Subcutaneous abdominal adipose tissue (tissue), 5 donors: ENCODE measurements at regions not wholly inside any gene's neighbourhood (a gene's known extent, or its start where the extent isn't known, plus 50 kb on each side); places are given as distances from the start of the nearest gene placed in this dataset.
A peak's percentile ranks its signal among the peaks of the same experiment; 100 is the strongest.
"Not testable (repeated sequence)": the region's sequence is repeated elsewhere in the genome, so short reads cannot be mapped to it uniquely, and the experiment has no call there.

ENCODE experiments used
- H3K27ac ChIP-seq: one replicate; pipeline ENCODE4 v1.7.0; 2013; ENCODE audit warnings: low read depth, mild to moderate bottlenecking, inconsistent platforms, low read length, moderate library complexity
- H3K27me3 ChIP-seq, 5 donors: one replicate each; pipeline ENCODE4 v1.7.0; 2013; ENCODE audit warnings: low read length in 5 of 5, inconsistent platforms in 1 of 5; ENCODE audit not compliant: control insufficient read depth in 5 of 5, insufficient read depth in 4 of 5
- H3K36me3 ChIP-seq, 5 donors: one replicate each; pipeline ENCODE4 v1.7.0; 2013; ENCODE audit warnings: low read length in 5 of 5; ENCODE audit not compliant: control insufficient read depth in 5 of 5, insufficient read depth in 5 of 5
- H3K4me1 ChIP-seq, 5 donors: one replicate each; pipeline ENCODE4 v1.7.0; 2013; ENCODE audit warnings: low read length in 5 of 5, mild to moderate bottlenecking in 3 of 5, moderate library complexity in 1 of 5; ENCODE audit not compliant: control insufficient read depth in 5 of 5, insufficient read depth in 5 of 5
- H3K4me3 ChIP-seq, 5 donors: one replicate each; pipeline ENCODE4 v1.7.0; 2013; ENCODE audit warnings: low read length in 5 of 5, low read depth in 1 of 5
- H3K9ac ChIP-seq, 5 donors: one replicate each; pipeline ENCODE4 v1.7.0; 2013; ENCODE audit warnings: low read length in 5 of 5, mild to moderate bottlenecking in 4 of 5, moderate library complexity in 3 of 5
- H3K9me3 ChIP-seq, 5 donors: one replicate each; pipeline ENCODE4 v1.7.0; 2013; ENCODE audit warnings: low read length in 5 of 5; ENCODE audit not compliant: control insufficient read depth in 5 of 5
- donor health status: healthy.
- donor health status: healthy.
- donor health status: healthy.
- donor health status: healthy.
- donor health status: healthy.

DNA sequence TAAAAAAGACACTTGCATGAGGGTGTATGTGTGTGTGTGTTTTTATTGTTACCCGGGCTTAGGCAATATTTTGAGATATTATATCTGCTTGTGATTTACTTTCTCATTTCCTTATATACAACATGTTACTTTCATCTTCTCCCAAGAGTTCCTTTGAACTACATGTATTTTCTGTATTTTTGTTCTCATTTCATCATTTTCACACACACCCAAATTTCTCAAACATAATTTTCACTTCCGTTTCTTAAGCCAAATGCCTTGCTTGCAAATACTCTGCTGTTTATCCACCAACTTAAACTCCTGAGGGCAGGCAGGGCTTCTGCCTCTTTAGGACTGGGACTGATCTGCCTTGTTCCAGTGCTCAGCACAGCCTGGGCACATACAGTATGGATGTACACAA lies 69.3 kb upstream of the FYN start:
- no peaks in the 10 kb centered on the region for H3K36me3 ChIP-seq
- no peak overlapping the region for H3K9ac ChIP-seq
- H3K4me1 ChIP-seq: peaks cover 0 to 26% (median 5%) of the 10 kb centered on the region in 5 donors
- H3K27ac ChIP-seq: no peak overlapping the region
- no peak overlapping the region for H3K4me3 ChIP-seq
- H3K9me3 ChIP-seq: peaks cover 0 to 4% (median 0%) of the 10 kb centered on the region in 5 donors
- no peaks in the 10 kb centered on the region for H3K27me3 ChIP-seq

DNA sequence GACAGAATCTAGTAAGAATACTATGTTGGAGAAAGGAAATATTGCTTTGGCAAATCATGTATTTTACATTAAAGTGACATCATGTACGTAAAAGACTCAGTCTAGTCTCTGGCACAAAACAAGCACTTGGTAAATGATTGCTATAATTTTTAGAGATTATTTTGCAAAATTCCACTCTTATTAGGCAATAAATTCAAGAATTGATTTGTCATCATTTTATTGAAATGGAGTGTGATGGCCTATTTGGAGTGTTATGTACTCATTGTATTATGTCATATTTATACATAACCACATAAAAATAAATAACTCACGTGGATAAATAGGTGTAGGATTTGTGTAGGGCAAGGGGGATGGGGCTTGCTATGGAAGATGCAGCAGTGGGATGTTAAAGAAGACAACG lies 70.0 kb upstream of the FYN start:
- Histone ChIP-seq H3K9ac (peak overlapping the region in 1 of 5 donors; percentile 12), H3K4me1 (peaks cover 0 to 26% (median 5%) of the 10 kb centered on the region in 5 donors), H3K9me3 (peaks cover 0 to 4% (median 0%) of the 10 kb centered on the region in 5 donors), H3K4me3 (no peak overlapping the region), H3K27ac (no peak overlapping the region), H3K36me3 (no peaks in the 10 kb centered on the region), H3K27me3 (no peaks in the 10 kb centered on the region)

DNA sequence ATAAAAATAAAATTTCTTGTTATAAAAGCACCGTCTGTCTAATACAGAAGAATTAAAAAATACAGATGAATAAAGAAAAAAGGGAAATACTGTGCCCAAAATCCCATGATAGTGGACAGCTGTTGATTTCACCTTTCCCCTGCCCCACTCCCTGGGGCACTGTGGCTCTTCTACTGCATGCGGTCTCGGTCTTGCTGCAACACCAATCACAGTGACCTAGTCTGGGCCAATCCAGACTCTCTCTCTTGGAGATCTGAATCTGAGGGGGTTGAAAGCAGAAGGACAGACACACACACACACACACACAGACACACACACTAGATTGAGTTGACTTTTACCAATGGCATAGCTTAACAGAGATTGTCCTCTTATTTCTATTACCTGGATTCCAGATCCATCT lies 70.5 kb upstream of the FYN start:
- Histone ChIP-seq H3K9ac (peak overlapping the region in 1 of 5 donors; percentile 12), H3K27me3 (no peaks in the 10 kb centered on the region), H3K9me3 (peaks cover 0 to 4% (median 0%) of the 10 kb centered on the region in 5 donors), H3K4me1 (peaks cover 0 to 26% (median 5%) of the 10 kb centered on the region in 5 donors), H3K36me3 (no peaks in the 10 kb centered on the region), H3K4me3 (no peak overlapping the region), H3K27ac (no peak overlapping the region)

DNA sequence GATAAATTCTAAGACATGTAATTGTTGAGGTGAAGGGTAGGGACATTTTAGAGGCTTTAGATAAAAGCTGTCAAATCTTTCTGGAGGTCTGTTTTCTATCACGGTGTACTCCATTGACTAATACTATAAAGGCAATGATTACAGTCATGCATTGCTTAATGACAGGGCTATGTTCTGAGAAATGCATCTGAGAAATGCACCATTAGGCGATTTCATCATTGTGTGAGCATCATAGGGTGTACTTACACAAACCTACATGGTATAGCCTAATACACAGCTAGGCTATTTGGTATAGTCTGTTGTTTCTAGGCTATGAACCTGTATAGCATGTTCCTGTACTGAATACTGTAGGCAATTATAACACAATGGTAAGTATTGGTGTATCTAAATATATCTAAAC lies 71.3 kb upstream of the FYN start:
- Histone ChIP-seq H3K4me3 (no peak overlapping the region), H3K27ac (no peak overlapping the region), H3K4me1 (peaks cover 0 to 26% (median 5%) of the 10 kb centered on the region in 5 donors), H3K27me3 (no peaks in the 10 kb centered on the region), H3K36me3 (no peaks in the 10 kb centered on the region), H3K9me3 (peaks cover 0 to 4% (median 0%) of the 10 kb centered on the region in 5 donors), H3K9ac (no peak overlapping the region)

DNA sequence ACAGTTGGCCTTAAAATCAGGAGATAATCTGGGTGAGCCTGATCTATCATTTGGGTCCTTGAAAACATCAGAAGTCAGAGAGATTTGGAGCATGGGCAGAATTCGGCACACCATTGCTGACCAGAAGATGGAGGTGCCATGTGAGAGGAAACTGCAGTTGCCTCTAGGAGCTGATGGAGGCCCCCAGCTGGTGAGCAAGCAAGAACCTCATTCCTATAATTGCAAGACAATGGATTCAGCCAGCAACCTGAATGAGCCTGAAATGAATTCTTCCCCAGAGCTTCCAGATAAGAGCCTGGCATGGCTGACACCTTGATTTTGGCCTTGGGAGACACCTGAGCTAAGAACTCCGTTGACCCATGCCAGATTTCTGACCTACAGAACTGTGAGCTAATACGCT lies 76.3 kb upstream of the FYN start:
- Histone ChIP-seq H3K4me1 (peaks cover 0 to 14% (median 9%) of the 10 kb centered on the region in 5 donors), H3K27ac (no peak overlapping the region), H3K4me3 (no peak overlapping the region), H3K9ac (no peak overlapping the region), H3K27me3 (no peaks in the 10 kb centered on the region), H3K9me3 (no peaks in the 10 kb centered on the region), H3K36me3 (no peaks in the 10 kb centered on the region)

DNA sequence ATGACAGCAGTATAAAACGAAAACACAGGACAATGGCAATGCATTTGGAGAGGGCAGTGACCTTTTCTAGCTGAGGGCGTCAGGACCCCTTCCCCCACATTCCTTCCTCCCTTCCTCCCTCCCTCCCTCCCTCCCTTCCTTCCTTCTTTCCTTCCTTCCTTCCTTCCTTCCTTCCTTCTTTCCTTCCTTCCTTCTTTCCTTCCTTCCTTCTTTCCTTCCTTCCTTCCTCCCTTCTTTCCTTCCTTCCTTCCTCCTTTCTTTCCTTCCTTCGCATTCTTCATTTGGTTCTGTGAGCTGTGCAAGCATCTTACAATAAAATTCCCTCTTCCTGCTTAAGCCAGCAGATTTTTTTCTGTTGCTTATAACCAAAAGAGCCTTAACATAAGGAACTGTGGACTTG lies 76.7 kb upstream of the FYN start:
- H3K27ac ChIP-seq: not testable (repeated sequence)

DNA sequence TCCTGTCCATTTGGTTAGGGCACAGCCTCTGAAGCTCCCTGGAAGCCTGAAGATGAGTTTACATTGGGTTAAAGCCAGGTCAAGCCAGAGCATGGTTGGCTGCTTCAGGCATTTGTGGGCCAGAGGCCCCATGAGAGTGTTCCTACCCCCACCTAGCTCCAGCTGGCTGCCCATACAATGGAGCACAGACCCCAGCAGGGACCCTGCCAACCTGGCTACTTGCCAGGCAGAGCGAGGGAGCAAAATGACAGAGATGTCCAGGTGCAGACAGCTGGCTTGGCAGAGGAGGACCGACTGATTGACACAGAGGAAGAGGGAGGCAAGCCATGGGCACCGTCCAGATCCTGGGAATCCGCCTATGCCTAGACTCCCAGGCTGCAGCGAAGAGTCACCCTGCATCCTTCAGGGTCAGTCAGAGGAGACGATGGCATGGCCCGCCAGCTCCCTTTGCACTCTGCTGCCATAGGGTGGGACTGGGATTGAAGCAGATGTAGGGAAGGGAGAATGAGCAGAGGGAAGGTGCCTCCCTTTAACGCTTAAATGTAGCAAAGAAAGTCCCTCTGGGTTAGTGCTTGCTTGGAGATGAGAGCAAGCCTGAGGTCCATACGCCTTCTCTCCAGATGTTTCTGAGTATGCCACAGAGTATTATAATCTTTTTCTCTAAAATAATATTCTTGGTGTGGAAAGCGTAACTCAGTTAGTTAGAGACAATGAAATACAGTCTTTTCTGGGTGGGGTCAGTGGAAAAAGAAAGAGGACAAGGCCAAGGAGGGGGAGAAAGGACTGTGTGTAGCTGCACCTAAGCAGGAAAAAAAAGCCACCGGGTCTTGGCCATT lies 77.6 kb upstream of the FYN start:
- no peak overlapping the region for H3K4me3 ChIP-seq

More for the DNA sequence above, 76.7 kb upstream of the FYN start:
- peaks cover 0 to 14% (median 9%) of the 10 kb centered on the region in 5 donors for H3K4me1 ChIP-seq
- not testable (repeated sequence) for H3K27me3 ChIP-seq, H3K9me3 ChIP-seq, H3K36me3 ChIP-seq, H3K4me3 ChIP-seq, H3K9ac ChIP-seq

DNA sequence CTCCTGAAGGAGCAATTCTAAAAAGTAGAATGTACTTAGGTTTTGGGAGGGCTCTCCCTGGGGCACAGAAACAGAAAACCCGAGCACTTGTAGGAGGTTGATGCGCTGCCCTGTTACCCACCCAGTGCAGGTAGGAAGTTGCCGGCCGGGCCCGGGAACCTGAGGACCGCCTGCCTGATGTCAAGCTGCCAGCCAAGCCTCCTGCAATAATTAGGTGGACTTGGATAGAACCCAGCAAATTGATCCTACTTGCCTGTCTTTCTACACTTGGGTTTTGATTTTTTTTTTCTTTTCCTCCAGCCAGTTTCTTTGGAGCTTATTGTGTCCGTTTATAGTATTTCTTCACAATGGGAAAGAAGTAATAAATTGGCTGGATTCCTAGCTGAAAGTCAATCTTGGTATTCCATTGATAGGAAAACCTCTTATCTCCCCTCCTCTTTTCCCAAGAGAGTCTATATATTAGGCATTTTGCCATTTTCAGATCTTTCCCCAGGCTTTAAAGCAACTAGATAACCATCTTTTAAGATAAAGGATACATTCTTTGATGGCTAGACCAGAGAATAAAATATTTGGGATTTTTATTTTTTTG lies 78.3 kb upstream of the FYN start:
- Histone ChIP-seq H3K4me3 (no peak overlapping the region), H3K36me3 (no peaks in the 10 kb centered on the region), H3K27ac (no peak overlapping the region), H3K27me3 (peaks cover 0 to 3% (median 0%) of the 10 kb centered on the region in 5 donors), H3K9me3 (no peaks in the 10 kb centered on the region), H3K4me1 (peaks cover 0 to 14% (median 9%) of the 10 kb centered on the region in 5 donors), H3K9ac (no peak overlapping the region)

More for the DNA sequence above, 77.6 kb upstream of the FYN start:
- H3K9me3 ChIP-seq: no peaks in the 10 kb centered on the region
- no peaks in the 10 kb centered on the region for H3K27me3 ChIP-seq
- peaks cover 0 to 14% (median 9%) of the 10 kb centered on the region in 5 donors for H3K4me1 ChIP-seq
- no peaks in the 10 kb centered on the region for H3K36me3 ChIP-seq
- no peak overlapping the region for H3K9ac ChIP-seq
- no peak overlapping the region for H3K27ac ChIP-seq

DNA sequence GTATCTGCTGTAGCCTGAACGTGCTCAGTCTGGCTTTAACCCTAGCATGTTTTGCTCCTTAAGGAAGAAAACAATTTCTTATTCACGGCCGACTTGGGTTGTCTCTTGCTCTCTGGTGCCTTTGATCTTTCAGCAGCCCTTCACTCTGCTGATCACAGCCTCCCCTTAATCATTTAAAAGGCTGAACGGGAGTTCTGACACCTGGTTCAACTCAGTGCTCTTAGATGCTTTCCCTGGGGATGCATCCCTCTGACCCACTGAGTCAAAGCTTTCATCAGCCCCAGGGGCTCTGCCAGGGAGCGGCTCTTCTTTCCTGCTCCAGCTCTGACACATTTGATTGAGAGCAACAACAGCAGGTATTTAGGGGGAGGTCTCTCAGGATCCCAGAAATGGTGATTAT lies 79.0 kb upstream of the FYN start:
- Histone ChIP-seq H3K9ac (no peak overlapping the region), H3K36me3 (no peaks in the 10 kb centered on the region), H3K27me3 (peaks cover 0 to 4% (median 0%) of the 10 kb centered on the region in 5 donors), H3K4me3 (no peak overlapping the region), H3K9me3 (no peaks in the 10 kb centered on the region), H3K27ac (no peak overlapping the region), H3K4me1 (peaks cover 0 to 14% (median 7%) of the 10 kb centered on the region in 5 donors)

DNA sequence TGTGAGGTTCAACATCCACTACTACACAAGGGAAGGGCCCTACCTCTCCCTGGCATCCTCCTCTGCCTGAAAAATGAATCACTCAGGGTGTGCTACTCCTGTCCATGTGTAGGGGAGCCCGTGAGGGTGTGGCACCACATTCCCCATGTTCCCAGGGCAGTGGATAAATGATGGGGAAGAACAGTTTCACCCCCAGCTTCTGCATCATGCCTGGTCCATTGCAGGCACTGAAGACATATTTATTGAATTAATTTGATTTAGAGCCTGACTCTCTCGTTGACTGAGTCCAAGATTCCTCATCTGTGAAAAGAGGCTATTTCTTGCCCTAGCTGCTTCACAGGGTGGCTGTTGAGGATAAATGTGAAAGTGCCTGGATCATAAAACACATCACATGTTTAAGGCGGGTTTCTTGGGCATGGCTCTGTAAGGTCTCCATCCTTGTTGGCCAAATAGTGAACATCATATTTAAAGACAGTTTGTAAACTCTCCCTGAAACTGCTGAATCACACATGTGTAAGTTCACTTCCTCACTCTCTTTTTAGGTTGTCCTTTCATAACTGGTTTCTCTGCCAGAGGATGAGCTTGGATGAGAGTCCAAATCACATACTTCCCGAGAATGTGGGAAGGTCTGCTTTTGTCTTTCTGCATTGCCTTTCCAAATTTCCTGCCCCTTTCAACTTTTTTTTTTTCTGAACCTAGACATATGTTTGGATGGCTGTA lies 79.7 kb upstream of the FYN start:
- peaks cover 0 to 14% (median 7%) of the 10 kb centered on the region in 5 donors for H3K4me1 ChIP-seq
- no peak overlapping the region for H3K4me3 ChIP-seq
- H3K36me3 ChIP-seq: no peaks in the 10 kb centered on the region
- H3K9me3 ChIP-seq: no peaks in the 10 kb centered on the region
- no peak overlapping the region for H3K9ac ChIP-seq
- H3K27me3 ChIP-seq: peaks cover 0 to 4% (median 0%) of the 10 kb centered on the region in 5 donors
- no peak overlapping the region for H3K27ac ChIP-seq
